ENCODE measurements at regions not wholly inside any gene's neighbourhood (a gene's known extent, or its start where the extent isn't known, plus 50 kb on each side); places are given as distances from the start of the nearest gene placed in this dataset.

GRCh38 chr1:178580096-178580495 is 67.2 kb downstream of the TEX35 start:
- TF ChIP-seq TCF12 (IDR thresholded peaks at IDR 0.05; ENCODE audit: low read depth): no peak
- no peak for TF ChIP-seq MAX (IDR thresholded peaks at IDR 0.05)
- no peak for TF ChIP-seq USF1 (IDR thresholded peaks at IDR 0.05)
- no peak for TF ChIP-seq REST (IDR thresholded peaks at IDR 0.05; ENCODE audit: low read depth)
- no peak for TF ChIP-seq YY1 (IDR thresholded peaks at IDR 0.05; ENCODE audit: low read depth)
- no peak for TF ChIP-seq EP300 (IDR thresholded peaks at IDR 0.05; ENCODE audit: borderline replicate concordance)
- no peak for TF ChIP-seq FOXM1 (IDR thresholded peaks at IDR 0.05; ENCODE audit: borderline replicate concordance, low read depth)
- no peak for TF ChIP-seq ZBTB7A (IDR thresholded peaks at IDR 0.05; ENCODE audit: low read depth)

Data from Ishikawa (cell line).